ENCODE measurements at regions not wholly inside any gene's neighbourhood (a gene's known extent, or its start where the extent isn't known, plus 50 kb on each side); places are given as distances from the start of the nearest gene placed in this dataset.

DNA sequence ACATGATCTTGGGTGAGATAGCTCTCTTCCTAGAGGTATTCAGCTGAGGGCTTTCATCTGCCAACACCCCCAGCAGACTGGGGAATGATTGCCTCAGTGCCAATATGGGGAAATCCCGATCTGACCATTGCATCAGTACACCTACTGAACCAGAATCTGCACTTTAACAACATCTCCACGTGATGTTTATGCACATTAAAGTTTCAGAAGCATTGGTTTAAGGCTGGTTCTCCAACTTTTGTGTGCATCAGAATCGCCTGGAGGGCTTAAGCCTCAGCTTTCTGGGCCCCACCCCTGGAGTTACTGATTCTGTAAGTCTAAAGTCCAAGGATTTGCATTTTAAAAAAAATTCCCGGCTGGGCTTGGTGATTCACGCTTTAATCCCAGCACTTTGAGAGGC lies 123.6 kb upstream of the MED13 start:
- Histone ChIP-seq H3K27me3 (replicated peaks in 2 of 5; ENCODE audit: control insufficient read depth in 4 of 5, insufficient read depth in 5 of 5, low read length in 4 of 5) (no peaks in the 10 kb centered on the region), H3K27ac (ENCODE audit: insufficient read depth in 1 of 2, low read depth in 1 of 2, low read length in 2 of 2, poor library complexity in 1 of 2, severe bottlenecking in 2 of 2) (no peak overlapping the region), H3K36me3 (ENCODE audit: control insufficient read depth in 4 of 4, insufficient read depth in 4 of 4, low read length in 3 of 4) (no peaks in the 10 kb centered on the region), H3K4me3 (ENCODE audit: control insufficient read depth in 1 of 7, extremely low read depth in 1 of 7, insufficient read depth in 4 of 7, low read depth in 2 of 7, low read length in 6 of 7) (no peak overlapping the region), H3K9me3 (ENCODE audit: control extremely low read depth in 1 of 5, control insufficient read depth in 4 of 5, insufficient read depth in 2 of 5, low read depth in 1 of 5, low read length in 4 of 5) (no peaks in the 10 kb centered on the region), H3K4me1 (ENCODE audit: control extremely low read depth in 1 of 4, control insufficient read depth in 4 of 4, insufficient read depth in 4 of 4, low read length in 3 of 4) (peaks cover 0 to 6% (median 0%) of the 10 kb centered on the region in 4 experiments)
- ChIA-PET POLR2A (no interaction called here), CTCF (no interaction called here)
- WGBS (ENCODE audit: insufficient coverage): 98% methylated on average over 5 of the region's 5 CpGs
- no peak for DNase-seq

DNA sequence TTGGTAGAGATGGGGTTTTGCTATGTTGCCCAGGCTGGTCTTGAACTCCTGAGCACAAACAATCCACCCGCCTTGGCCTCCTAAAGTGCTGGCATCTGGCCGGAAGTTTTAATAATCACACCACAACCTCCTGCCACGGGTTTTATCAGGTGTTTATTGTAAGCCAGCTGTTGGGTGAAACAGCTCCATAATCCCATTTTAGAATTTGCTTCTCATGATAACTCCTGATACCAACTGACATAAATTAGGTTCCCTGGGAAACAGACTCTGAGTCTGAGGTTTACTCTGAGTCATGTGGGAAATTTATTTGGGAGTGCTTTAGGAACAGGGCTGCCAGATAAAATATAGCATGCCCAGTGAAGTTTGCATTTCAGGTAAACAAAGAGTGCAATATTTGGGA lies 122.6 kb upstream of the MED13 start:
- Histone ChIP-seq H3K9me3 (ENCODE audit: control extremely low read depth in 1 of 5, control insufficient read depth in 4 of 5, insufficient read depth in 2 of 5, low read depth in 1 of 5, low read length in 4 of 5) (no peaks in the 10 kb centered on the region), H3K4me1 (ENCODE audit: control extremely low read depth in 1 of 4, control insufficient read depth in 4 of 4, insufficient read depth in 4 of 4, low read length in 3 of 4) (peaks cover 0 to 2% (median 0%) of the 10 kb centered on the region in 4 experiments), H3K27me3 (replicated peaks in 2 of 5; ENCODE audit: control insufficient read depth in 4 of 5, insufficient read depth in 5 of 5, low read length in 4 of 5) (no peaks in the 10 kb centered on the region), H3K4me3 (ENCODE audit: control insufficient read depth in 1 of 7, extremely low read depth in 1 of 7, insufficient read depth in 4 of 7, low read depth in 2 of 7, low read length in 6 of 7) (no peak overlapping the region), H3K27ac (ENCODE audit: insufficient read depth in 1 of 2, low read depth in 1 of 2, low read length in 2 of 2, poor library complexity in 1 of 2, severe bottlenecking in 2 of 2) (no peak overlapping the region), H3K36me3 (ENCODE audit: control insufficient read depth in 4 of 4, insufficient read depth in 4 of 4, low read length in 3 of 4) (no peaks in the 10 kb centered on the region)
- CTCF ChIA-PET: no interaction called here
- POLR2A ChIA-PET: no interaction called here
- no CpG with 5 or more reads among the region's 3 CpGs for WGBS (ENCODE audit: insufficient coverage)
- DNase-seq: peak in 2 of 3 donors; percentile 32 to 70

DNA sequence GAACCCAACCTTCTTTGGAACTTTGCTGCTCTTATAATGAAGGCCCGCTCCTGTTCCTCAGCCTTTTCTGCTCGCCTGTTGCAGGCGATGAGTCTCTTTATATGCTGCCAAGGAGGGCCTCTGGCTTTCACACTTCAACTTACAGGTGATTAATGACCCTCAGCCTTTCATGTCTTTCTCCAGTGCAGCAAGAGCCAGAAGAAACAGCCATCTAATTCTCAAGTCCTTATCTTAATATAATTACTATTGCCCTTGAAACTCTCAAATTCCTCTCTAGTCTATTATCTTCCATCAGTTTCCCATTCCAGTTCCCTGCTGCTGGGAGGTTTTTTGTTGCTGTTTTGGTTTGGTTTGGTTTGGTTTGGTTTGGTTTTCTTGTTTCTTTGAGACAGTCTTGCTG lies 121.8 kb upstream of the MED13 start:
- H3K27ac ChIP-seq (ENCODE audit: insufficient read depth in 1 of 2, low read depth in 1 of 2, low read length in 2 of 2, poor library complexity in 1 of 2, severe bottlenecking in 2 of 2): no peak overlapping the region
- H3K27me3 ChIP-seq (replicated peaks in 2 of 5; ENCODE audit: control insufficient read depth in 4 of 5, insufficient read depth in 5 of 5, low read length in 4 of 5): no peaks in the 10 kb centered on the region
- 90% methylated on average over 1 of the region's 3 CpGs for WGBS (ENCODE audit: insufficient coverage)
- H3K36me3 ChIP-seq (ENCODE audit: control insufficient read depth in 4 of 4, insufficient read depth in 4 of 4, low read length in 3 of 4): no peaks in the 10 kb centered on the region
- CTCF ChIA-PET: interaction anchor here (0.6 kb wide), 1 partner anchor 288 kb away, joined by 3 read pairs; no protein-coding TSS in a partner anchor
- no peaks in the 10 kb centered on the region for H3K4me1 ChIP-seq (ENCODE audit: control extremely low read depth in 1 of 4, control insufficient read depth in 4 of 4, insufficient read depth in 4 of 4, low read length in 3 of 4)
- no peak for DNase-seq
- POLR2A ChIA-PET: no interaction called here
- H3K4me3 ChIP-seq (ENCODE audit: control insufficient read depth in 1 of 7, extremely low read depth in 1 of 7, insufficient read depth in 4 of 7, low read depth in 2 of 7, low read length in 6 of 7): no peak overlapping the region
- H3K9me3 ChIP-seq (ENCODE audit: control extremely low read depth in 1 of 5, control insufficient read depth in 4 of 5, insufficient read depth in 2 of 5, low read depth in 1 of 5, low read length in 4 of 5): no peaks in the 10 kb centered on the region

DNA sequence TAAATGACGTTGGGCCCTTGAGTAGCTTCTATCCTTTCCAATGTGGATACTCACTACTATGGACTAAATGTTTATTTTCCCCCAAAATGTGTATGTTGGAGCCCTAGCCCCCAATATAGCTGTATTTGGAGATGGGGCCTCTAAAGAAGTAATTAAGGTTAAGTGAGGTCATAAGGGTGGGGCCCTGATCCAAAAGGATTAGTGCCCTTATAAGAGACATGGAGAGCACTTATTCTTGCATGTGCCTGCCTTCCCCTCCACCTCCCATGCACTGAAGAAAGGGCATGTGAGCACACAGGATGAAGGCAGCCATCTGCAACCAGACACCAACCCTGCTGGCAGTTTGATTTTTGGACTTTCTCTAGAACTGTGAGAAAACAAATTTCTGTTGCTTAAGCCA lies 115.7 kb upstream of the MED13 start:
- no CpG with 5 or more reads among the region's 1 CpG for WGBS (ENCODE audit: insufficient coverage)
- no peaks in the 10 kb centered on the region for H3K4me1 ChIP-seq (ENCODE audit: control extremely low read depth in 1 of 4, control insufficient read depth in 4 of 4, insufficient read depth in 4 of 4, low read length in 3 of 4)
- peaks cover 0 to 12% (median 8%) of the 10 kb centered on the region in 5 experiments for H3K9me3 ChIP-seq (ENCODE audit: control extremely low read depth in 1 of 5, control insufficient read depth in 4 of 5, insufficient read depth in 2 of 5, low read depth in 1 of 5, low read length in 4 of 5)
- CTCF ChIA-PET: no interaction called here
- DNase-seq: no peak
- no peaks in the 10 kb centered on the region for H3K36me3 ChIP-seq (ENCODE audit: control insufficient read depth in 4 of 4, insufficient read depth in 4 of 4, low read length in 3 of 4)
- H3K27ac ChIP-seq (ENCODE audit: insufficient read depth in 1 of 2, low read depth in 1 of 2, low read length in 2 of 2, poor library complexity in 1 of 2, severe bottlenecking in 2 of 2): no peak overlapping the region
- H3K4me3 ChIP-seq (ENCODE audit: control insufficient read depth in 1 of 7, extremely low read depth in 1 of 7, insufficient read depth in 4 of 7, low read depth in 2 of 7, low read length in 6 of 7): no peak overlapping the region
- POLR2A ChIA-PET: no interaction called here
- H3K27me3 ChIP-seq (replicated peaks in 2 of 5; ENCODE audit: control insufficient read depth in 4 of 5, insufficient read depth in 5 of 5, low read length in 4 of 5): no peaks in the 10 kb centered on the region

DNA sequence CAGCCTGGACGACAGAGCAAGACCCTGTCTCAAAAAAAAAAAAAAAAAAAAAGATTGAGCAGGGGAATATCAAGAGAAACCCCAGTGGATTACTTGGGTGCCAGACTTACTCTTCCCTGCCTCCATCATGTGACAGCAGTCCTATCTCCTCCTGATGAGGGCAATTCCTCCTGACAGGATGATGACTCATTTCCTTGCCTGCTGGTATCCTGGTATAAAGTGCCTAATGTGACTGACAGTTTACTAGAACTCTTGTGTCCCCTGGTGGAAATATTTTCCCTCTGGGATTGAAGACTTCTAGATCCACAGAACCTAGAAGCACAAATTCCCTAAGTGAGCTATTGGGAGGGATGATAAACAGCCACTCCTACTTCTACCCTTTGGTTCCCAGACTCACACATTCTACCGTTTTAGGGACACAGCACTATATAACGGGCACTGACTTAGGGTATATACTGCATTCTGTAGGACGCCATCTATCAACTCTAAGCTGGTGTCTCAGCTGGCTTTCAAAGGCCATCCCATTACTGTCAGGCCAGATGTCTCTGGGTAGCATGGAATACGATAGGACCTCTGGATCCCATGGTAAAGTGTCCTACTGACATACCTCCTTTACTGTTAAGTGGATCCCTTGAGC lies 114.6 kb upstream of the MED13 start:
- H3K4me1 ChIP-seq (ENCODE audit: control extremely low read depth in 1 of 4, control insufficient read depth in 4 of 4, insufficient read depth in 4 of 4, low read length in 3 of 4): no peaks in the 10 kb centered on the region
- H3K9me3 ChIP-seq (ENCODE audit: control extremely low read depth in 1 of 5, control insufficient read depth in 4 of 5, insufficient read depth in 2 of 5, low read depth in 1 of 5, low read length in 4 of 5): peaks cover 0 to 12% (median 8%) of the 10 kb centered on the region in 5 experiments
- no peaks in the 10 kb centered on the region for H3K27me3 ChIP-seq (replicated peaks in 2 of 5; ENCODE audit: control insufficient read depth in 4 of 5, insufficient read depth in 5 of 5, low read length in 4 of 5)
- ChIA-PET POLR2A (no interaction called here), CTCF (interaction anchor here (0.5 kb wide), 1 partner anchor 93 kb away, joined by 3 read pairs; no protein-coding TSS in a partner anchor)
- no peak overlapping the region for H3K4me3 ChIP-seq (ENCODE audit: control insufficient read depth in 1 of 7, extremely low read depth in 1 of 7, insufficient read depth in 4 of 7, low read depth in 2 of 7, low read length in 6 of 7)
- H3K36me3 ChIP-seq (ENCODE audit: control insufficient read depth in 4 of 4, insufficient read depth in 4 of 4, low read length in 3 of 4): no peaks in the 10 kb centered on the region
- no peak for DNase-seq
- H3K27ac ChIP-seq (ENCODE audit: insufficient read depth in 1 of 2, low read depth in 1 of 2, low read length in 2 of 2, poor library complexity in 1 of 2, severe bottlenecking in 2 of 2): no peak overlapping the region
- WGBS (ENCODE audit: insufficient coverage): 97% methylated on average over 4 of the region's 5 CpGs

DNA sequence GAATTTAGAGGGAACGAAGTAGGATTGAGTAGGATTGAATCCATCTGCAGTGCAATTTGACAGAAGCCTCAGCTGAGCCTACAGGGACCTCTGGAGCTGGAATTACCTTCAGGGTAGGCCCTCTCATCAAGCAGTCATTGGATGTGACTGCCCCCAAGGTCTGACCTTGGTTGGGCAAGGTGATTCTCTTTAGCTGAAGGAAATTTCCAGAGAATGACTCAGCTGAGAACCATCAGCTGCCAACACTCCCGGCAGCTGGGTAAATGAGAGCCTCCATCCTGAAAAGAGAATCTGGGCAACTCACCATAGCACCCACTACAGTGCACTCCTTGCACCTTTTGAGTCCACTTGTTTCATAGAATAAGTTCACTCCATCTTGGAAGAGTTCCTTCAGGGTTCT lies 113.5 kb upstream of the MED13 start:
- ChIA-PET CTCF (no interaction called here), POLR2A (no interaction called here)
- Histone ChIP-seq H3K4me1 (ENCODE audit: control extremely low read depth in 1 of 4, control insufficient read depth in 4 of 4, insufficient read depth in 4 of 4, low read length in 3 of 4) (no peaks in the 10 kb centered on the region), H3K36me3 (ENCODE audit: control insufficient read depth in 4 of 4, insufficient read depth in 4 of 4, low read length in 3 of 4) (no peaks in the 10 kb centered on the region), H3K27me3 (replicated peaks in 2 of 5; ENCODE audit: control insufficient read depth in 4 of 5, insufficient read depth in 5 of 5, low read length in 4 of 5) (no peaks in the 10 kb centered on the region), H3K4me3 (ENCODE audit: control insufficient read depth in 1 of 7, extremely low read depth in 1 of 7, insufficient read depth in 4 of 7, low read depth in 2 of 7, low read length in 6 of 7) (no peak overlapping the region), H3K9me3 (ENCODE audit: control extremely low read depth in 1 of 5, control insufficient read depth in 4 of 5, insufficient read depth in 2 of 5, low read depth in 1 of 5, low read length in 4 of 5) (peaks cover 0 to 12% (median 8%) of the 10 kb centered on the region in 5 experiments), H3K27ac (ENCODE audit: insufficient read depth in 1 of 2, low read depth in 1 of 2, low read length in 2 of 2, poor library complexity in 1 of 2, severe bottlenecking in 2 of 2) (no peak overlapping the region)
- DNase-seq: no peak
- 100% methylated on average over 2 of the region's 2 CpGs for WGBS (ENCODE audit: insufficient coverage)

DNA sequence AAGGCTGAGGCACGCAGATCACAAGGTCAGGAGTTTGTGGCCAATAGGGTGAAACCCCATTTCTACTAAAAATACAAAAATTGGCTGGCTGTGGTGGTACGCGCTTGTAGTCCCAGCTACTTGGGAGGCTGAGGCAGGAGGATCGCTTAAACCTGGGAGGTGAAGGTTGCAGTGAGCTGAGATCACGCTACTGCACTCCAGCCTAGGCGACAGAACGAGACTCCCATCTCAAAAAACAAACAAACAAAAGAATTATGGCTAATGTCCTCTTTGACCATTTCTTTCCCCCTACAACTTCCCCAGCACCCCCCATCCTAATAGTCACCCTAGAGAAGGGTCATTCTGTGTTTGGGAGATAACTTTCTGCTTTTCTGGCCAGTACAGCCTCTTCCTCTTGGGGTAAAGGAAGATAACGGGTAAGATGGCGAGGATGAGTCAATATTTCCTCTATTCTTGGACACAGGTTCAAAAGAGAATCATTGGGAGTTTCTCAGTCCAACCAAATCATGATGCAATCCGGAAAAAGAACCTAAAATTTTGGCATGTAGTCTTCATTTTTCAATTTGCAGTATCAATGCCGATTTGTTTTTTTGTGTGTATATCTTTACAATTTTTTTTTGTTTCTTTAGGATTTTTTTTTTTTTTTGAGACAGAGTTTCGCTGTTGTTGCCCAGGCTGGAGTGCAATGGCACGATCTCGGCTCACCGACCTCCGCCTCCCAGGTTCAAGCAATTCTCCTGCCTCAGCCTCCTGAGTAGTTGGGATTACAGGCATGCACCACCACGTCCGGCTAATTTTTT lies 107.6 kb upstream of the MED13 start:
- Histone ChIP-seq H3K27ac (ENCODE audit: insufficient read depth in 1 of 2, low read depth in 1 of 2, low read length in 2 of 2, poor library complexity in 1 of 2, severe bottlenecking in 2 of 2) (peak overlapping the region in 1 of 2 experiments; percentile 49), H3K27me3 (replicated peaks in 2 of 5; ENCODE audit: control insufficient read depth in 4 of 5, insufficient read depth in 5 of 5, low read length in 4 of 5) (no peaks in the 10 kb centered on the region), H3K4me3 (ENCODE audit: control insufficient read depth in 1 of 7, extremely low read depth in 1 of 7, insufficient read depth in 4 of 7, low read depth in 2 of 7, low read length in 6 of 7) (no peak overlapping the region), H3K9me3 (ENCODE audit: control extremely low read depth in 1 of 5, control insufficient read depth in 4 of 5, insufficient read depth in 2 of 5, low read depth in 1 of 5, low read length in 4 of 5) (no peaks in the 10 kb centered on the region), H3K4me1 (ENCODE audit: control extremely low read depth in 1 of 4, control insufficient read depth in 4 of 4, insufficient read depth in 4 of 4, low read length in 3 of 4) (no peaks in the 10 kb centered on the region), H3K36me3 (ENCODE audit: control insufficient read depth in 4 of 4, insufficient read depth in 4 of 4, low read length in 3 of 4) (no peaks in the 10 kb centered on the region)
- ChIA-PET POLR2A (no interaction called here), CTCF (no interaction called here)
- no peak for DNase-seq
- 92% methylated on average over 9 of the region's 18 CpGs for WGBS (ENCODE audit: insufficient coverage)
